ENCODE measurements at regions not wholly inside any gene's neighbourhood (a gene's known extent, or its start where the extent isn't known, plus 50 kb on each side); places are given as distances from the start of the nearest gene placed in this dataset.

DNA sequence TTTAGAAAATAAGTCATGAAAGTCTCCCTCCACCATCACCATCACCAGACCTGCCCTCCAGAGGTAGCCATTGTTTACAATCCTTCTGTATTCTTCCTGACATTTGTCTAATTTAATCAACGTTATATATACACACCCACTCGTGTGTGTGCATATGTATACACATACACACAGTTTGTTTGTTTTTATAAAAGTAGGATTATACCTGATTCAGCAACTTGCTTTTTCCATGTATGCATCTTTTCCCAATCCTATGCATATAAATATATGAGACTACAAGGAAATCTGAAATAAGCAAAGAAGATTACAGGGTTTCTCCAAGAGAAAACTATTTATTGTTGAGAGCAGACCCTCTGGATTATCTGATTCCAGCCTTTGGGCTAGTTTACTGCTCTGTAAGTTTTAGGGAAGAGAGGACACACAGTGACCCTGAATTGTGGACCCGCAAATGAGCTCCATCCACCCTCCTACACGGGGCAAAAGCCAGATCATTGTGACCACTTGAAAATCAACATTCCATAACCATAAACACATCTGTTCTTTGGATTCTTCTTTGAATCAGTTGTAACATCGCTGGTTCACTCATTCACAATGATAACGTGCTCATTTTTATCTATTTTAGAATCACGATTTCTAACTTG lies 104.3 kb downstream of the CPN2 start:
- no peak for DNase-seq (ENCODE audit: low spot score)
- in situ Hi-C loops (cut with MboI; ENCODE audit: low sequenced_read_pairs, unreplicated experiment): no loop called here
- TF ChIP-seq, protein P1, sequence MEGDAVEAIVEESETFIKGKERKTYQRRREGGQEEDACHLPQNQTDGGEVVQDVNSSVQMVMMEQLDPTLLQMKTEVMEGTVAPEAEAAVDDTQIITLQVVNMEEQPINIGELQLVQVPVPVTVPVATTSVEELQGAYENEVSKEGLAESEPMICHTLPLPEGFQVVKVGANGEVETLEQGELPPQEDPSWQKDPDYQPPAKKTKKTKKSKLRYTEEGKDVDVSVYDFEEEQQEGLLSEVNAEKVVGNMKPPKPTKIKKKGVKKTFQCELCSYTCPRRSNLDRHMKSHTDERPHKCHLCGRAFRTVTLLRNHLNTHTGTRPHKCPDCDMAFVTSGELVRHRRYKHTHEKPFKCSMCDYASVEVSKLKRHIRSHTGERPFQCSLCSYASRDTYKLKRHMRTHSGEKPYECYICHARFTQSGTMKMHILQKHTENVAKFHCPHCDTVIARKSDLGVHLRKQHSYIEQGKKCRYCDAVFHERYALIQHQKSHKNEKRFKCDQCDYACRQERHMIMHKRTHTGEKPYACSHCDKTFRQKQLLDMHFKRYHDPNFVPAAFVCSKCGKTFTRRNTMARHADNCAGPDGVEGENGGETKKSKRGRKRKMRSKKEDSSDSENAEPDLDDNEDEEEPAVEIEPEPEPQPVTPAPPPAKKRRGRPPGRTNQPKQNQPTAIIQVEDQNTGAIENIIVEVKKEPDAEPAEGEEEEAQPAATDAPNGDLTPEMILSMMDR (IDR thresholded peaks at IDR 0.05; ENCODE audit: borderline replicate concordance, control extremely low read depth, extremely low read depth, insufficient read depth, missing control alignments): no peak

DNA sequence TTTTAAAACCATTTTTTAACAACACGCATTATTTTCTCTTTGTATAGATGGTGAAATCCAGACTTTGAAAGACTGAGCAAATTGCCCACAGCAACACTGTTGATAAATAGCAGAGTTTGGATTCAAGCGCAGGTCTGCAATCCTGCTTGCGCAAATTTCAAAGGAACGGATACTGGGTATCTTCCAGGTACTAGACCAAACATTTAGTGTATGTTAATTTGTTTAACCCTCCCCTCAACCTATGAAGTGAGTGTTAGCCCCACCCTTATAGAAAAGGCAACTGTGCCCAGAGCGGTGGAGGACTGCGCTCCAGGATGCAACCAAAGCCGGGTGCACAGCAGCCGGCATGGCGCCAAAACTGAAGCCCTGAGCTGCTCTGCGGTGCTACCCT lies 103.8 kb downstream of the CPN2 start:
- DNase-seq (ENCODE audit: low spot score): no peak
- TF ChIP-seq, protein P1 (IDR thresholded peaks at IDR 0.05; ENCODE audit: borderline replicate concordance, control extremely low read depth, extremely low read depth, insufficient read depth, missing control alignments): no peak
- in situ Hi-C loops (cut with MboI; ENCODE audit: low sequenced_read_pairs, unreplicated experiment): no loop called here

DNA sequence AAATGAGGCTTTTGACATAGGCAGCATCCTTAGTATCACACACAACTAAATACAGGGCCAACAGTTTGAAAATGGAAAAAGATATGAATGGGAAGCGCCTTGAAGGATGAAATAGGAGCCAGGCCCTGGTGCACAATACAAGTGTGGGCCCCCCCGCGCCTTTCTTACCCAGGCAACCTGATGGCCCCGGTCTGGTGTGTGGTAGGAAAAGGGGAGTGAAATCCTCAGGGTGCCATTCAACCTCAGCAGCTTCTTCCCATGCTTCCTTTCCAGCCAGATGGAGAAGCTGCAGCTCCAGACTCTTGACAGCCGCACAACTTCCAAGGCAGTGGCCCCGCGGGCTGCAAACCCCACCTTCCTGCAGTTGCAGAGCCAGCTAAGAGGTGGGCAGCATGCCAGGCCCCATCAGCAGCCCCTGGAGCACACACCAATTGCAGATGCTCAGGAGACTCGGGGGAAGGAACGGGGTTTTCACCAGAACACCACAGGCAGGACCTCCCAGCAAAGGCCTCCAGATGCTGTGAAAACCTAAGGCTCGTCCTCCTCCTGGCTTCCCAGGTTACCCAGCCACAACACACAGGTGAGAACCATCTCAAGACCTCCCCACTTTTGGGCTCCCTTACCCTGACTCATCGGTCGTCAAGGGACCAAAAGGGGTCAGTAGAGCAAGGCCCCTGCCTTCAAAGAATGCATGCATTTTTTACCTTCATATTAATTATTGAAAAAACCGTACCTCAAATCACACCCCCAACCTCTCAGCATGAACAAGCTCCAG lies 101.6 kb downstream of the CPN2 start:
- DNase-seq (ENCODE audit: low spot score): no peak
- TF ChIP-seq, protein P1 (IDR thresholded peaks at IDR 0.05; ENCODE audit: borderline replicate concordance, control extremely low read depth, extremely low read depth, insufficient read depth, missing control alignments): no peak
- in situ Hi-C loops (cut with MboI; ENCODE audit: low sequenced_read_pairs, unreplicated experiment): no loop called here

- TF ChIP-seq, protein P1 (IDR thresholded peaks at IDR 0.05; ENCODE audit: borderline replicate concordance, control extremely low read depth, extremely low read depth, insufficient read depth, missing control alignments): no peak
- no peak for DNase-seq (ENCODE audit: low spot score)
- in situ Hi-C loops (cut with MboI; ENCODE audit: low sequenced_read_pairs, unreplicated experiment): no loop called here
Observed at GRCh38 chr3:194250098-194251002, 100.8 kb downstream of the CPN2 start.

DNA sequence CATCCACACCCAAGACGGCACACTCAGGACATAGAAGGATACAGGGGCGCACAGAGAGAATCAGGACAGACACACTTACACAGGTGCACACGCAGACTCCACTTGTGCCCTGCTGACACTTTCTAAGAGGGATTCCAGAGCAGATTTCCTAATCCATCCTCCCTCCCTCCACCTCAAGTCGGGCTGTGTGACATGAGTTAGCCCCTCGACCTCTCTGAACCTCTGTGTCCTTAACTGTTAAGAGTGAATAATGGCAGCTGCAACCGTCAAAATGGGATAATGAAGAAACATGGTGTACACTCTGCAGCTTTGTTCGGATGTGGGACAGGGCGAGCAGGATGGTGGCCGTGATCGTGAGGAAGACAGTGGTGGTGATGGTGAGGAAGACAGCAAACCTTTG lies 100.1 kb downstream of the CPN2 start:
- TF ChIP-seq, protein P1 (IDR thresholded peaks at IDR 0.05; ENCODE audit: borderline replicate concordance, control extremely low read depth, extremely low read depth, insufficient read depth, missing control alignments): no peak
- DNase-seq (ENCODE audit: low spot score): no peak
- in situ Hi-C loops (cut with MboI; ENCODE audit: low sequenced_read_pairs, unreplicated experiment): no loop called here

GRCh38 chr3:194251461-194251860 lies 99.7 kb downstream of the CPN2 start:
- no peak for DNase-seq (ENCODE audit: low spot score)
- in situ Hi-C loops (cut with MboI; ENCODE audit: low sequenced_read_pairs, unreplicated experiment): no loop called here
- TF ChIP-seq, protein P1 (IDR thresholded peaks at IDR 0.05; ENCODE audit: borderline replicate concordance, control extremely low read depth, extremely low read depth, insufficient read depth, missing control alignments): no peak

All from GM13976 (cell line).